ENCODE measurements at regions not wholly inside any gene's neighbourhood (a gene's known extent, or its start where the extent isn't known, plus 50 kb on each side); places are given as distances from the start of the nearest gene placed in this dataset.

DNA sequence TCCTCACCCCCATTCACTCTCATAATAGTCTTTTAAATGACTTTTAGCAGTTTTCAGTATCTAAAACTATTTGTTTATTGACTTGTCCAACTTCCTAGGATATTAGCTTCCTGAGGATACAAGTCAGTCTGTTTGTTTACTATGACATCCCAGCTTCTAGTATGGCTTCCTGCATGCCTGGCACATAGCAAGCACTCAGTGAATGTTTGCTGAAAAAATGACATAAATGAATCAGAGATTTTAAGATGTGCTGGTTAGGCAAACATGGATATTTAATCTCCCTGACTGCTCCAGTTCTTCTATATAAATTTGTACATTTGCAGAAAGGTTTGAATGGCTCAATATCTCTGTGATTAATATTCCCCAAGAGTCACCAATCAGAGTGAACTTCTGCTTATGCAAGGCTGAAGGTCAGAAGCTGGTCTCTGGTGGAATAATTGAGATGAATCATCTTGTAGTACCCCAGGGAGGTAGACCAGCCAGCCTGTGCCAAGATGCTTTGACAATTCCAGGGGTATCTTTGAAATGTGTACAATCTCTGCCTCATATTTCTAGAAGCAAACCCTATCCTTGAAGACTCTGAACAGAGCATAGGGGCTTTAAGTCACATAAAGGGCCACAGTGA, 219.0 kb upstream of the LMCD1 start:
- TF ChIP-seq, protein P1, sequence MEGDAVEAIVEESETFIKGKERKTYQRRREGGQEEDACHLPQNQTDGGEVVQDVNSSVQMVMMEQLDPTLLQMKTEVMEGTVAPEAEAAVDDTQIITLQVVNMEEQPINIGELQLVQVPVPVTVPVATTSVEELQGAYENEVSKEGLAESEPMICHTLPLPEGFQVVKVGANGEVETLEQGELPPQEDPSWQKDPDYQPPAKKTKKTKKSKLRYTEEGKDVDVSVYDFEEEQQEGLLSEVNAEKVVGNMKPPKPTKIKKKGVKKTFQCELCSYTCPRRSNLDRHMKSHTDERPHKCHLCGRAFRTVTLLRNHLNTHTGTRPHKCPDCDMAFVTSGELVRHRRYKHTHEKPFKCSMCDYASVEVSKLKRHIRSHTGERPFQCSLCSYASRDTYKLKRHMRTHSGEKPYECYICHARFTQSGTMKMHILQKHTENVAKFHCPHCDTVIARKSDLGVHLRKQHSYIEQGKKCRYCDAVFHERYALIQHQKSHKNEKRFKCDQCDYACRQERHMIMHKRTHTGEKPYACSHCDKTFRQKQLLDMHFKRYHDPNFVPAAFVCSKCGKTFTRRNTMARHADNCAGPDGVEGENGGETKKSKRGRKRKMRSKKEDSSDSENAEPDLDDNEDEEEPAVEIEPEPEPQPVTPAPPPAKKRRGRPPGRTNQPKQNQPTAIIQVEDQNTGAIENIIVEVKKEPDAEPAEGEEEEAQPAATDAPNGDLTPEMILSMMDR (conservative IDR thresholded peaks at IDR 0.05; ENCODE audit: low read length): no peak
- TF ChIP-seq EZH2phosphoT487 (IDR thresholded peaks at IDR 0.05; ENCODE audit: borderline replicate concordance, low read depth, low read length): no peak

All from OCI-LY7 (cell line).